Panc1 (cell line): ENCODE measurements at regions not wholly inside any gene's neighbourhood (a gene's known extent, or its start where the extent isn't known, plus 50 kb on each side); places are given as distances from the start of the nearest gene placed in this dataset.

Experiments used
- CTCF ChIP-seq: fragments of 450-650 bp; IDR thresholded peaks from 2 replicates; pipeline ENCODE4 v1.5.1; 2017; ENCODE audit warnings: mild to moderate bottlenecking
- POLR2AphosphoS5 ChIP-seq: IDR thresholded peaks from 2 replicates; pipeline ENCODE4 v1.6.1; 2012; ENCODE audit warnings: mild to moderate bottlenecking, low read depth, low read length, moderate library complexity

- TF ChIP-seq CTCF: no peak
- TF ChIP-seq POLR2AphosphoS5: no peak
These were observed 683.1 kb downstream of the KCTD8 start for GRCh38 chr4:43765514-43765913.
